ENCODE measurements at regions not wholly inside any gene's neighbourhood (a gene's known extent, or its start where the extent isn't known, plus 50 kb on each side); places are given as distances from the start of the nearest gene placed in this dataset.

- no peak for DNase-seq (ENCODE audit: low spot score)
Observed at GRCh38 chr18:78656346-78656925, 323.2 kb upstream of the SALL3 start.

DNA sequence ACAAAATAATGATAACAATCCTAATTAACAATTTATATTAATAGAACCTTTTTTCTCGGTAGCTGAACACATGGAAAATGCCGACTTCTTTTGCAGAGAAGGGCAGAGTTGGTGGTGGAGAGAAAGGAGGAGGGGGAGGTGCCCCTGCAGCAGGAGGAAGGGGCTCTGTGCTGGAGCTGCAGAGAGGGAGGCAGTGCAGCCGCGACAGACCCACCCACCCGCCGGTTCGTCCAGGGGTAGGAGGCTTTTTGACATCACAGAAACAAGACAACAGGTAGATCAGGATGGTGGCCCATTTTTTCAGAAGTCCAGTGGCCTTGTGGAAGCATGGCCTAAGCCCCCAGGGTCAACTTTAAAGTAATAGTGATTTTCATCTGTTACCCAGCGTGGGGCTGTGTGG is 321.1 kb upstream of the SALL3 start:
- DNase-seq (ENCODE audit: low spot score): no peak

DNA sequence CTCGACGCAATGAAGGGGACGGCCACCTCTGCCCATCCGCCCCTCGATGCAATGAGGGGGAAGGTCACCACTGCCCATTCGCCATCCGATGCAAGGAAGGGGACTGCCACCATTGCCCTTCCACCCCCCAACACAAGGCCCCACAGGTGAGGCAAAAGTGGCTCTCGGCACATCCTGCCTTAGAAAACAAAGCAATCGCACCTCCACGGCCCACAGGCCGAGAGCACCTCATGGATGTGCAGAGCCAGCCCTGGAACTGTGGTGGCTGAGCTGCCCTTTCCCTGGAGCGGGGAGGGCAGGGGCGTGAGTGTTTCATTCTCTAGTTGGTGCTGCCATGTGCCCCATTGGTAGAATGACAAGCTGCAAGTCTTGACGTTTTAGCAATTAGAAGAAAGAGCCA is 320.6 kb upstream of the SALL3 start:
- no peak for DNase-seq (ENCODE audit: low spot score)

- no peak for DNase-seq (ENCODE audit: low spot score)
Observed at GRCh38 chr18:78659748-78660147, 319.9 kb upstream of the SALL3 start.

- no peak for DNase-seq (ENCODE audit: low spot score)
Observed at GRCh38 chr18:78660311-78660710, 319.3 kb upstream of the SALL3 start.

- no peak for DNase-seq (ENCODE audit: low spot score)
Observed at GRCh38 chr18:78661316-78661715, 318.3 kb upstream of the SALL3 start.

DNA sequence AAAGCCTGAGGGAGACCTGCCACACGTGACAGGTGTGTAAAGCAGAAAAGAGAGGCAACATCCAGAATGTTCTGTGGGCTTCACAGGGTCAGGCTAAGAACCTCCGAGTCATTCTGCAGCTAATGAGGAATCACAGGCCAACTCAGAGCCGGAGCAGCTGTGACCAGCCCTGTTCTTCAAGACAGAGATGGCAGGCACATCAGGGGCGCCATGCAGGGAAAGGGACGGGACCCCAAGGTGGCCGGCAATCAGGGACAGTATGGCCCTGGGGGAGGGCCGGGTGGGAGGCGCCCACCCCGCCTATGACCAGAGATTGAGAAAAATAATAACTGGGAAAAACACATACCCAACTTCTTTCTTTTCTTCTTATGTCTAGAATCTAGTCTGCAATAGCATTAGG is 316.7 kb upstream of the SALL3 start:
- no peak for DNase-seq (ENCODE audit: low spot score)

DNA sequence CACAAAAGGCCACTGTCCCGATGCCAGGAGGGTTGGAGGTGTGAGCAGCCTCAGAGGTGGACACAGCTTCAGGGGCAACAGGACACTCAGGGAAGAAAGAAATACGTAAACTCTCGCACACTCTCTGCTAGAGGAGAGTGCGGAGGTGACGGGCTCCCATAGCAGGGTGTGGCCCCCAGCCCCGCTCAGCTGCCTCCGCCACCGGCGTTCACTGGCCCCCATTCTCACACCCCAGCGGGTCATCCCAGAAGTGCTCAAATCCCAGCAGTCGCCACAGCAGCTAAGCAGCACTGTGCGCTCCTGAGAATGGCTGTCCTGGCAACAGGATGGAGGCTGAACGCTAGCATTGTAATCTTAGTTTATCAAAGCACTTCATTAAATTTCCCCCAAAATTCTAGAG is 315.6 kb upstream of the SALL3 start:
- no peak for DNase-seq (ENCODE audit: low spot score)

- no peak for DNase-seq (ENCODE audit: low spot score)
Observed at GRCh38 chr18:78664848-78665247, 314.8 kb upstream of the SALL3 start.

DNA sequence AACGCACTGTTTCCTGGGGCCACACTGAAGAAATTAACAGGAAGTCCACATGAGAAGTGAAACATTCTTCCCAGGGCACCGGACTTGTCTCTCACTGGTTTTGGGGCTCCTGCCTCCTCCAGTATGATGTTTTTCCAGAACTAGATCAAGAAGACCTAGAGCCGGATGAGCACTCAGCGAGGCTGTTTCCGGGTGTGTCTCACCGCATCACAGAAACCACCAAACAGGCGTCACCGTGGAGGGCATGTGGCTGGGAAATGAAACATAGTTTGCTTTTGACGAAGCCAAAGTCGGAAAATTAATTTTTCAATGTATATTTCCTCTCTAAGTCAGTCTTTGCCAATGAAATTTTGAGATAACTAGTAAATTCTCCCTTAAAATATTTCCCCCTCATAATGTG is 314.0 kb upstream of the SALL3 start:
- no peak for DNase-seq (ENCODE audit: low spot score)

DNA sequence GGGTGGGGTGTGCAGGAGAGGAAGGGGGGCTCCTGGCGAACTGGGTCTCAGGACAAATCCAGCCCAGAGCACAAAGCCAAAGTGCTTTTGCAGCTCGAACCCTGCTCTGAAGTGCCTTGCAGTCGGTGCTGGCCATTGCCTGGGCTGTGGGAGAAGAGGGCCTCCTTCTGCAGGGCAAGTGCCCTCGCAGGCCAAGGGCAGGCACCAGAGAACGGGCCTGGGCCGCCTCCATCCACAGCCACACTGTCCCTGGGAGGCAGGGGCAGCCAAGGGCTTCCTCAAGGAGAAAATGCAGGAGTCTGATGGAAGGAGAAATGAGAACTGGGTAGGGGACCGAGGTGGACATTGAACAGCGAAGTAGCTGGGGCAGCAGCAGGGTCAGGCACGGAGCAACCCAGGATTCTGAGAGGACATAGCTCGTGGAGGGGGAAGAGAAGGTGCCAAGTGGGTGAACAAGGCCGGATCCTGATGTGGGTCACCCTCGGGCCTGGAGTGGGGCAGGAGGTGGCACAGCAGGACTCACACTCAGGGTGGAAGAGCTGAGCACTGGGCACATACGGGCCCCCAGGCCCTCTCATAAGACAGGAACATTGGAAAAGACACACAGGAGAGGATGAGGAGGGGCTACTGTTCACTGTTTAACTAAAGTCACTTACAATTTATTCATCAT is 312.8 kb upstream of the SALL3 start:
- DNase-seq (ENCODE audit: low spot score): no peak

DNA sequence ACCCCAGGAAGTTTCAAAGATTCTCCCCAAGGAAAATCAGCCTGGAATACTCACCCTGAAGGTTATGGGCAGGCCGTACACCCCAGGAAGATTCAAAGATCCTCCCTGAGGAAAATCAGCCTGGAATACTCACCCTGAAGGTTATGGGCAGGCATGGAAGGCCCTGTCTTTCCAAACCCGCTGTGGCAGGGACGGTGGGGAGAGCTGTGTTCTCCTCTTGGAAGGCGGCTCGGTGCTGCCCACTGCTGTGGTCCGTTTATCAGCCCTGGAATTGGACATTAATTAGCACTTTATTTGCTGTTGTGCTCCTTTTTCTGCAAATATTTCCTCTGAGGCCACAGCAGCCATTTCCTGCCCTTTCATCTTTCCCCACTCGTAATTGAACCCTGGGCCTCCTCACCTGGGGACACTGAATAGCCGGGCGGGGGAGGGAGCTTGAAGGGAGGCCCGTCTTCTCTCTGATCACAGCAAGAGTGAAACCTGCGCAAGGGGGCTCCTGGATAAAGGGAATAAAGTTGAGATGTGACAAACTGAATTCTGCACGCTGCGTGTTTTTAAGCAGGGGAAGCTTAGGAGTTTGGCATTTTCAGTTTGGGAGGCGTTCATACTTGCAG is 308.7 kb upstream of the SALL3 start:
- no peak for DNase-seq (ENCODE audit: low spot score)

- no peak for DNase-seq (ENCODE audit: low spot score)
Observed at GRCh38 chr18:78671551-78671950, 308.1 kb upstream of the SALL3 start.

- no peak for DNase-seq (ENCODE audit: low spot score)
Observed at GRCh38 chr18:78672862-78673446, 306.7 kb upstream of the SALL3 start.

DNA sequence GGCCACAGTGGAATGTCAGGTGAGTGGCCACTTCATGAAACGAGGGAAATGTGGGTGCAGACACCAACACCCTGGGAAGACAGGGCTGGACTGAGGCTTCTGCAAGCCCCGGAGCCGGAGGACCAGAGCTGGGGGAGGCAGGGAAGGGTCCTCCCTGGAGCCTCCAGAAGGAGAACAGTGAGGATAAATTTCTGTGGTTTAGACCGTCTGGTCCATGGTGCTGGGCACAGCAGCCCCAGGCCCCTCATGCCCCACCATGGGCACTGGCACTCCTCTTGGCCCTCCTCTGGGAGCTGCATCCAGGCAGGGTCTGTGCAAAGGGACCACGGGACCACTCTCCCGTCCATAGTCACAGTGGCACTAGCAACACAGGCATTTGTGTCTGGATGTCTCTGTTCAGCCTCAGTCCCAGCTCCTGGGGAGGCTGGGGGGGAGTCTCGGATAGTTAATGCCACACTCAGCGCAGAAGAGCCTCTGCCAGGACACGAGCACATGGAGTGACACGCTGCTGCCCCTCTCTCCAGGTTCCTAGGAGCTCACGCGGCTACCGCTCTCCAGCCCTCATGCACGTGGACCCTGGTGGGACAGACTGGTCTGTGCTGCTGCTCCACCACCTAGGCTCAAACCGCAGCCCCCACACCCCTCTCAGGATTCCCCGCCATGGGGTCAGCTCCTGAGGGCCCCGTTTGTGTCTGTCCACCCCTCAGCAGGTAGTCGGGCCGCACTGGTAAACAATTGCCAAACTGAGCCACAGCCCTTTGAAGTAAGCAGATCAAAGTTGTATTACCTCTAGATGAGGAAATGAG is 305.9 kb upstream of the SALL3 start:
- DNase-seq (ENCODE audit: low spot score): no peak

DNA sequence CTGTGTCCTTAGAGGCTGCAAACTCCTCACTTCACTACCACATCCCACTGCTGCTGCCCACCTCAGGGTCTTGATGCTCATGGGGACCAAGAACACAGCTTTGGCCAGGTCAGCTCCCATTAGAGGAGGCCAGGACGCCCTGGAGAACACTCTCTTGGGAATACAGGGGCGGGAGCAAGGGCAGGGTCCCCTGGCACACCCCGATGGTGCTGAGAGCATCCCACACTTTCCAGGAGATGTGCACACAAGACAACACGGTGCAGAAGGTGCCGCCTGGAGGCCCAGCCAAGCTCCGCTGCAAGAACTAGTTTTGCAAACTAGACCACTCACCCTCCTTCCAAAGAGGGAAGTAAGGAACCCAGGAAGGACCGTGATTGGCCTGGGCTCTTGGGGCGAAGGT is 304.4 kb upstream of the SALL3 start:
- DNase-seq (ENCODE audit: low spot score): no peak

GRCh38 chr18:78676622-78677482 is 302.8 kb upstream of the SALL3 start:
- DNase-seq (ENCODE audit: low spot score): no peak

- no peak for DNase-seq (ENCODE audit: low spot score)
Observed at GRCh38 chr18:78677483-78678317, 301.9 kb upstream of the SALL3 start.

- no peak for DNase-seq (ENCODE audit: low spot score)
Observed at GRCh38 chr18:78678318-78678695, 301.3 kb upstream of the SALL3 start.

GRCh38 chr18:78679031-78679430 is 300.6 kb upstream of the SALL3 start:
- no peak for DNase-seq (ENCODE audit: low spot score)

Measured in COLO829 (cell line).